AG09309 (cell line): ENCODE measurements at regions not wholly inside any gene's neighbourhood (a gene's known extent, or its start where the extent isn't known, plus 50 kb on each side); places are given as distances from the start of the nearest gene placed in this dataset.

Experiments
- DNase-seq: peaks from one replicate; pipeline ENCODE4 v3.0.0-alpha.2; 2010; ENCODE audit warnings: low read depth
- H3K4me3 ChIP-seq: 2 replicates; pipeline ENCODE4 v1.5.1; 2011; ENCODE audit warnings: mild to moderate bottlenecking, low read depth, low read length, moderate library complexity; ENCODE audit not compliant: control insufficient read depth
- TF ChIP-seq, protein P1 (sequence below): IDR thresholded peaks from 2 replicates; pipeline ENCODE4 v1.5.1; 2011; ENCODE audit warnings: mild to moderate bottlenecking, low read depth, low read length, inconsistent platforms; ENCODE audit not compliant: insufficient read depth, control insufficient read depth; ENCODE audit errors: missing control alignments

DNA sequence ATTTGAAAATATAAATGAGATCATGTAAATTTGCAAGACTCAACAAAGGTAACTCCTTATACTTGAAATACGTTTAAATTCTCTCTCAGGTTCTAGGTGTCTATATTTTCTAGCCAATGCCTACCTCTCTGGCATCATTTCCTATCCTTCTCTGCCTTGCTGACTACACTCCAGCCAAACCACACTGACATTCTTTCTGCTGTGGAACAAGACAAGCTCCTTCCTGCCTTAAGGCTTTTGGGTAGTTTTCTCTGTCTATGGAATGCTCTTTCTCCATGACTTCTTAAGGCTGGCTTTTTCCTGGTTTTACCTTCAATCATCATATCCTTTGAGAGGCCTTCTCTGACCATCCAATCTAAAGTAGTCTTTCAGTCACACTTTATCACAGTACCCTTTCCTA is 201.0 kb downstream of the SPRY1 start:
- H3K4me3 ChIP-seq: no peak overlapping the region
- DNase-seq: peak; percentile 31
- TF ChIP-seq, protein P1, sequence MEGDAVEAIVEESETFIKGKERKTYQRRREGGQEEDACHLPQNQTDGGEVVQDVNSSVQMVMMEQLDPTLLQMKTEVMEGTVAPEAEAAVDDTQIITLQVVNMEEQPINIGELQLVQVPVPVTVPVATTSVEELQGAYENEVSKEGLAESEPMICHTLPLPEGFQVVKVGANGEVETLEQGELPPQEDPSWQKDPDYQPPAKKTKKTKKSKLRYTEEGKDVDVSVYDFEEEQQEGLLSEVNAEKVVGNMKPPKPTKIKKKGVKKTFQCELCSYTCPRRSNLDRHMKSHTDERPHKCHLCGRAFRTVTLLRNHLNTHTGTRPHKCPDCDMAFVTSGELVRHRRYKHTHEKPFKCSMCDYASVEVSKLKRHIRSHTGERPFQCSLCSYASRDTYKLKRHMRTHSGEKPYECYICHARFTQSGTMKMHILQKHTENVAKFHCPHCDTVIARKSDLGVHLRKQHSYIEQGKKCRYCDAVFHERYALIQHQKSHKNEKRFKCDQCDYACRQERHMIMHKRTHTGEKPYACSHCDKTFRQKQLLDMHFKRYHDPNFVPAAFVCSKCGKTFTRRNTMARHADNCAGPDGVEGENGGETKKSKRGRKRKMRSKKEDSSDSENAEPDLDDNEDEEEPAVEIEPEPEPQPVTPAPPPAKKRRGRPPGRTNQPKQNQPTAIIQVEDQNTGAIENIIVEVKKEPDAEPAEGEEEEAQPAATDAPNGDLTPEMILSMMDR: no peak

DNA sequence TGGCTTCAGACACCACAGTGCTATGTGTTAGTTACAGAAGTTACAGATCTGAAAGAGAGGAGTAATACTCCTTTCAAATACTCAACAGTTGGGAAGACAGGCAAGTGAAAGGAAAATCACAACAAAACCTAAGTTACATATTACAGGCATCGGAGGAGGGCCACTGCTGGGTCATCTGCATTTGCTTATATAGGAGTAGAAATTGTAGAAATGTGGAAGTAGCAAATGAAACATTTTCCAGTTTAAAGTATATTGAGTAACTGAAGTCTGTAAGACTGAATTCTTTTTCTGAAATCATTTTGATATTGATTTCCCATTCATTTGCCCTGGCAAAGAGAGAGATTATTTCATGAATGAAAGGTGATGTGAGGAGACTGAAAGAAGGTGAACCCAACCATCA is 201.7 kb downstream of the SPRY1 start:
- no peak for DNase-seq
- H3K4me3 ChIP-seq: no peak overlapping the region
- TF ChIP-seq, protein P1: no peak

DNA sequence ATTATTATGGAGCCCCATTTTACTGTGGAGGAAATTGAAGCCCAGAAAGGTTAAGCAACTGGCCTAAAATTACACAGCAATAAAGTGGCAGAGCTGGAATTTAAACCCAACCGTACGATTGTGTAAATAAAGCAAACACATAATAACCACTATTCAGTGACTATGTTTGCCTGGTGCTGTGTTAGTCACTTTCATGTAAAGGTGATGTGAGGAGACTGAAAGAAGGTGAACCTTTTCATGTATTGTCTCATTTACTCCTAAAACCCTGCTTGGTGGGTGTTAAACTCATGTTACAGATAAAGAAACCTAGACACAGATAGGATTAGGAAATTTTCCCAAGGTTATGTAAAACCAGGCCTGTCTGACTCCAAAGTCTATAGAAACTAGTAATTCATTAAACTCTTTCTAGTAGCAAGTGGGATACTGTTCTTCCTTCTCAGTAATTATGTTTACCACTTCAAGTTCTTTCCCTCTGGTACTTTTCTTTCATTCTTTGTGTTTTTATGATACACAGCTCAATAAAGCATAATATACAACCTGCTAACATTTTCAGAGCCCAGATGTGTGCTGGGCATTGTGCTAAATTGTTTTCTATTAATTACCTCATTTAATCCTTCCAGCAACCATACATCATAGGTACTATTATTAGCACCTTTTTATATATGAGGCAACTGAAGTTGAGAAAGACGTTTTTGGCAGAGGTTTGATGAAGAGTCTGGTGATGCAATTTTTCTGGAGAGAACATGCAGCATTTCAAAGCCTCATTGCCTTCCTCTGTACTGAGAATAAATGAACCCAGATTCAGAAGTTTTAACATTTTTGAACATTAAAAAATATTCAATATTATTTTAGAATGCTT is 202.7 kb downstream of the SPRY1 start:
- TF ChIP-seq, protein P1: no peak
- no peak overlapping the region for H3K4me3 ChIP-seq
- peak; percentile 54 for DNase-seq

DNA sequence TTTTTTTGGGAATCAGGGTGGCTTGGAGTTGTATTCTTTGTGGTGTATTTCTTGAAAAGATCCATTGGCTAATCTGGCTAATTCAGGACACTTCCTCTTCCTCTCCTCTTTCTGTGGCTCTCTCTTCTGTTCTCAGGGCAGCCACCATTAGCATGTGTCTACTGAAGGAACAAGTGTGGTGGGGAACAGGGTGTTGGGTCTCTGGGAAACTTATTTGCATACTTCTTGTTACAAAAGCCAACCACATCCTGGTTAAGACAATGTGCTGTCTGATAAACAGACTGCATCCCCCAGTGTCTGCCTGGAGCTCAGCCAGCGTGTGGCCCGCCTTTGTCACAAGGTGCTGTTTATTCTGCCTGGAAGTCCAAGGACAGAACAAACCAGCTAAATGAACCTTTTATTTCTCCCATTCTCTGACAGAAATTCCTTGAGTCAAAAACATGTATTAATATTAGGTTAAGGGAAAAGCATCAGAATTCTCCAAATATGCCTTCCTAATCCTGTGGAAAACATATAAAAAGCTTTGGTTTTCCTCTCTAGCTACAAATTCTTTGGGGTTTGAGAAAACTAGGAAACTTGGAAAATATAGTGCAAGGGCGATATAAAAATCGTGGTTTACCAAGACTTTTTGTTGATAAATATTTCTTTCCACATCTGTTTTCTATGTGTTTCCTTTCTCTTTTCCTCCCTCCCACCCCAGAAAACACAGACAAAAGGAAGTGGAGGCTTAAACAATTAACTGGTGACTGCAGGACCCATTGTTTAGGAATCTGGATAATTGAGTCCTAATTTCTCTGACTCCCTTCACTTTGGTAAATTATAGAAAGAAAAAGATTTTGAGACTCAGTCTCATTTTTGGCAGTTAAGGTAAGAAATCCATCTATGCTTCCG is 203.6 kb downstream of the SPRY1 start:
- TF ChIP-seq, protein P1: no peak
- DNase-seq: no peak
- H3K4me3 ChIP-seq: no peak overlapping the region

DNA sequence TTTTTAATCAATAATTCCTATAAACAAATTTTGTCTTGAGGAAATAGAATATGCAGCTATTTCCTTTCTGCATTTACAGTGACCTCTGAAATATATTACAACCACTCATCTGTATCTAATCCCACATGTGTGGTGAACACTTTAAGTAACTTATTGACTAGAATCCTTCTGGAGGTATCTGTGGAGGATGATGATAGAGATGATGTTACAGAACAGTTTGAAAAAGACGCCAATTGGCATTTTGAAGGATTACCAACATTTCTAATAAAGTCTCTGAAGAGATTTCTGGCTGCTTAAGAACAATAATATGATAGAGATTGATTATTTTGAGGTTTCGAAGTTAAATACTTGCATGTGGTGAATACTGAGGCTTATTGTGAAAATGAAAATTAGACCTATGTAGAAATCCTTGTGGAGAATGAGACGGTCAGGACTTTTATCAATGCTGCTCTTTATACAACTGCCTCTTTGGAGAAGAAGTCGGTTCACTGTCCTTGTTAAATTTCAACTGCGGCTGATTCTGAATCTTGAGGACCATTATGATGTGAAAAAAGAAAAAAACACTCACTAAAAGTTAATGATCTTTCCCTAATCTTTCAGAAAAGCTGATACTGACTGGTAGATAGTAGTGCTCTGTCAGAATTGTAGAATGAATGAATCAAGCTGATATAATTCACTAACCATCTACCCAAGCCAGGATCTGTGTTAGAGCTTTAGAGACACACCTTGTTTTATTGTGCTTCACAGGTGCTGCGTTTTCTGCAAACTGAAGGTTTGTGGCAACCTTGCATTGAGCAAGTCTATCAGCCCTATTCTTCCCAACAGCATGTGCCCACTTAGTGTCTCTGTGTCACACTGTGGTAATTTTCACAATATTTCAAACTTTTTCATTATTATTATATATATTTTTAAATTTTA is 204.7 kb downstream of the SPRY1 start:
- DNase-seq: no peak
- H3K4me3 ChIP-seq: no peak overlapping the region
- TF ChIP-seq, protein P1: no peak

DNA sequence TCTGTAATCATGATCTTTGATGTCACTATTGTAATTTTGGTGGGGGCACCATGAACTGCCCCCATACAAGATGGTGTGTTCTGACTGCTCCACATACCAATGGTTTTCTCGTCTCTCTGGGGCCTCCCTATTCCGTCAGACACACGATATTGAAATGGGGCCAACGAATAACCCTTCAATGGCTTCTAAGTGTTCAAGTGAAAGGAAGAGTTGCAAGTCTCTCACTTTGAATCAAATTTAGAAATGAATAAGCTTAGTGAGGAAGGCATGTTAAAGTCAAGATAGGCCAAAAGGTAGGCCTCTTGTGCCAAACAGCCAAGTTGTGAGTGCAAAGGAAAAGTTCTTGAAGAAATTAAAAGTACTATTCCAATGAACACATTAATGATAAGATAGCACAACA is 205.4 kb downstream of the SPRY1 start:
- TF ChIP-seq, protein P1: no peak
- H3K4me3 ChIP-seq: no peak overlapping the region
- DNase-seq: no peak
